D721Med (cell line): ENCODE measurements at regions not wholly inside any gene's neighbourhood (a gene's known extent, or its start where the extent isn't known, plus 50 kb on each side); places are given as distances from the start of the nearest gene placed in this dataset.

ENCODE experiments used
- DNase-seq: peaks from one replicate; pipeline ENCODE4 v3.0.0; 2011; ENCODE audit warnings: low spot score; ENCODE audit not compliant: insufficient read length
- FAIRE-seq: peaks from 2 replicates; lab custom pipeline; 2011; peaks lifted over from hg19 to GRCh38; lab: Jason Lieb, UNC
- TF ChIP-seq, protein P1 (sequence below): IDR thresholded peaks from 2 replicates; pipeline ENCODE4 v1.5.1; 2012; ENCODE audit warnings: mild to moderate bottlenecking, control low read depth; ENCODE audit not compliant: insufficient read depth; ENCODE audit errors: missing control alignments

DNA sequence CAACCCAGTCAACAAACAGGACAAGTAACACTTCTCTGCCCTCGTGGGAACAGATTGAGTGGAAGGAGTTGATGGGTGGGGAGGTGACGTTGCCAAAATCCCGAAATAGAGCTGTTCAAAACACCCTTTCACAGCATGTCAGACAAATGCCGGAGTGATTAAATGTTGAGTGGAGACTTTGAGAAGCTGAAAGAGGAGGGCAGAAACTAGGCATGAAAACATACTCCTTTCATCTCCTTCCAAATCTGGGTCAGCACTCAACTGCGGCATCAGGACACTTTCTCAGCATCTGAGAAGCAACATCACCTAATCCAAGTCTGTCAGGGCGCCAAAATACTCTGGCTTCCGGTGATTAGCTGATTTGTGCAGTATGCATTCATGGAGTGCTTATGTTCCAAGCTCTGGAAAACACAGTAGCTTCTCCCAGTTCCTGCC is 51.5 kb upstream of the MRI1 start:
- FAIRE-seq (no peak), DNase-seq (no peak)
- TF ChIP-seq, protein P1, sequence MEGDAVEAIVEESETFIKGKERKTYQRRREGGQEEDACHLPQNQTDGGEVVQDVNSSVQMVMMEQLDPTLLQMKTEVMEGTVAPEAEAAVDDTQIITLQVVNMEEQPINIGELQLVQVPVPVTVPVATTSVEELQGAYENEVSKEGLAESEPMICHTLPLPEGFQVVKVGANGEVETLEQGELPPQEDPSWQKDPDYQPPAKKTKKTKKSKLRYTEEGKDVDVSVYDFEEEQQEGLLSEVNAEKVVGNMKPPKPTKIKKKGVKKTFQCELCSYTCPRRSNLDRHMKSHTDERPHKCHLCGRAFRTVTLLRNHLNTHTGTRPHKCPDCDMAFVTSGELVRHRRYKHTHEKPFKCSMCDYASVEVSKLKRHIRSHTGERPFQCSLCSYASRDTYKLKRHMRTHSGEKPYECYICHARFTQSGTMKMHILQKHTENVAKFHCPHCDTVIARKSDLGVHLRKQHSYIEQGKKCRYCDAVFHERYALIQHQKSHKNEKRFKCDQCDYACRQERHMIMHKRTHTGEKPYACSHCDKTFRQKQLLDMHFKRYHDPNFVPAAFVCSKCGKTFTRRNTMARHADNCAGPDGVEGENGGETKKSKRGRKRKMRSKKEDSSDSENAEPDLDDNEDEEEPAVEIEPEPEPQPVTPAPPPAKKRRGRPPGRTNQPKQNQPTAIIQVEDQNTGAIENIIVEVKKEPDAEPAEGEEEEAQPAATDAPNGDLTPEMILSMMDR: no peak

DNA sequence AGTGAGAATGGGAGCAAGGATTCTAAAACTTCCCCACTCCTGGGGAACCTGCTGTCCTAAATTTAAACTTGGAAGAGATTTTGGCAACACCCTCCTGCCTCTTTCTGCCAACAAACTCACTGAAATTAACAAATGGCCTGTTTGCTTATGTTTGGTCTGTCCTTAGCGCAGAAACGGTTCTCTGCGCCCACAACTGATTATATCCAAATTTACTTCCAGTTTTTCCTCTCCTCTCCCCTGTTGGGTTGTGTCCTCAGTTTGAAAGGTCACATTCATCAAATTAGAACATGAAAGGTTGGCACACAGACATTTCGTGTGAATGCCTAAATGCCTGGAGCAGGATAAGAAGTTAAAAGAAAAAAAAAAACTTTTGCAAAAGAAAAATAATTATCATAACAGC is 56.4 kb upstream of the MRI1 start:
- TF ChIP-seq, protein P1: no peak
- DNase-seq (no peak), FAIRE-seq (no peak)

DNA sequence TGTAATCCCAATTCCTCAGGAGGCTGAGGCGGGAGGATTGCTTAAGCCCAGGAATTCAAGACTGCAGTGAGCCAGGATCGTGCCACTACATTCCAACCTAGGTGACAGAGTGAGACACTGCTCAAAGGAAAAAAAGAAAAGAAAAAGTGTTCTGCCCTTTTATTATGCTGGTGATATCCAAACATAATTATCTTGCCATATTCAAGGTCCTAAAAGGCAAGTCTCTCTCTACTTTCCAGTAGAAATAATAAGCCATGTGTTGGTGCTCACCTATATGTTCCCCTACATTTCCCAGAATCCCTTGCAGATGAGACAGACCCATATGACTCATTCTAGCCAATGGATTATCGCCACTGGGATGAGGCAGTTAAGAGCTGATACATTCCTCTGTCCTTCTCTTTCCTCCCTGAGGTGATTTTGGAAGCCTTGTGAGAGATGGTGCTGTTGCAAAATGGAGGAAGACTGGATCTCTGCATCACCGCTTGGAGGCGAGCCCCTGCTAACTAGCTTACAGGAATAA is 58.3 kb upstream of the MRI1 start:
- FAIRE-seq (no peak), DNase-seq (no peak)
- TF ChIP-seq, protein P1: no peak

DNA sequence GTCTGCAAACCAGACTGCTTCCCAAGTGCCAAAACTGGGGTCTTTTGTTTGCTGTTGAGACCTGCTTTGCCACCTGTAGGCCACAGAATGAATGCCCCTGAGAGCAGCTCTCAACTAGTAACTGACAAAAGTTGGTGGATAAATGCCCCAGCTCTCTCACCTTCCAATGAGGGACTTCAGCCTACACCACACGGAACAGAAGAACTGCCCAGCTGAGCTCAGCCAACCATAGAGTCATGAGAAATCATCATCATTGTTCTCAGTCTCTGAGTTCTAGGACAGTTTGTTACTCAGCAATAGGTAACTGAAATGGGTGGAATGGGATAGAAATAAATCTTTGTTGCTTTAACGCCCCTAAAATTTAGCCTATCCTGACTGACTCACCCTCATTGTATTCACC is 59.1 kb upstream of the MRI1 start:
- TF ChIP-seq, protein P1: no peak
- DNase-seq: no peak
- no peak for FAIRE-seq

DNA sequence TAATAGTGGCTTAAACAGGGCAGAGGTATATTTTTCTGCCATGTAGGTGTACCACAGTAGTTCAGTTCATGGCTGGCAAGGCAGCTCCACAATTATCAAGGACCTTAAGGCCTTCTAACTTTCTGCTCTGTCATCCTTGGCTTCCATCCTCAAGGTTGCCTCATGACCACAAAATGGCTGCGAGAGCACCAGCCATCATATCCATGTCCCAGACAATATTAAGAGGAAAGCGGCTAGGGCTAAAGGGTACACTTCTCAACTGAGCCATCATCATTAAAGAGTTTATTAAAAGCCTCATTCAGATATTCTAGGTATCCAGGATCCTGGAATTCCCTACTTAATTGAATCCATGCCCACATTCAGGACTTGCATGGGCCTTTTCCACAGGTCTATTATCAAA is 62.7 kb upstream of the MRI1 start:
- TF ChIP-seq, protein P1: no peak
- DNase-seq (no peak), FAIRE-seq (no peak)

DNA sequence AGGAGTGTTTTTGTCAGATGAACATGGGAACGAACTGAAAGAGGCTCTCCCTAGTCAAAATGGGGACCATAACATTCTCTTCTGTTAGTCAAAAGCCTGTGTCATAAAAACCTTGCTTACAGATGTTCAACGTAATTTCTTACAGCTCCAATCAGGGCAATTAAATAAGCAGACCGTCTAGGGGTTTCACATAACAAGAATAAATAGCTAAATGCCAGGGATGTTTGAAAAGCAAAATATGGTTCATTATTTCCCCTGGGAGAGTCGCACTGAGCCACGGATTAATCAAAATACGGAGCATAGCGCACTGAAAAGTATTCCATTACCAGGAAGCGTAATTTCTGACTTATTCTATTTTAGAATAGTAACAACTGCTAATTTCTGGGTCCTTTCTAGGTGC is 63.7 kb upstream of the MRI1 start:
- TF ChIP-seq, protein P1: no peak
- DNase-seq (no peak), FAIRE-seq (no peak)

DNA sequence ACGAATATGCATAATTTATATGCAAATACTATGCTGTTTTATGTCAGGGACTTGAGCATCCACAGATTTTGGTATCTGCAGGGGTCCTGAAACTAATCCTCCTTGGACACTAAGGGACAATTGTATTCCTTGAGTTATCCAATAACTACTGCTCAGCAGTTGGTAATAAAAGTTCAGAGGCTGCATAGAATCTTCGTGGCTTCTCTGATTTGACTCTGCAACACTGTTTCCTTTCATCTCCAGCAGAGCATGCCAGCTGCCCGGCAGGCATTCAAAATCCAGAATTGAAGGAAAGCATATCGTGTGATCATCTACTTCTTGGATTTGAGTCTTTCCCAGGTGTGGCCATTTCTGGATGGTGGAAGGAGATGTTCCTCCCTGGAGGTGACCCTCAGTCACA is 64.5 kb upstream of the MRI1 start:
- TF ChIP-seq, protein P1: no peak
- DNase-seq (no peak), FAIRE-seq (no peak)
